AG09319 (cell line): ENCODE measurements at regions not wholly inside any gene's neighbourhood (a gene's known extent, or its start where the extent isn't known, plus 50 kb on each side); places are given as distances from the start of the nearest gene placed in this dataset.

Source experiments
- DNase-seq: peaks from one replicate; pipeline ENCODE4 v3.0.0-alpha.2; 2010; ENCODE audit warnings: low read depth; ENCODE audit errors: extremely low read depth
- TF ChIP-seq, protein P1 (sequence below): IDR thresholded peaks from 2 replicates; pipeline ENCODE4 v1.5.1; 2011; ENCODE audit warnings: low read depth, mild to moderate bottlenecking, inconsistent platforms, low read length, moderate library complexity

DNA sequence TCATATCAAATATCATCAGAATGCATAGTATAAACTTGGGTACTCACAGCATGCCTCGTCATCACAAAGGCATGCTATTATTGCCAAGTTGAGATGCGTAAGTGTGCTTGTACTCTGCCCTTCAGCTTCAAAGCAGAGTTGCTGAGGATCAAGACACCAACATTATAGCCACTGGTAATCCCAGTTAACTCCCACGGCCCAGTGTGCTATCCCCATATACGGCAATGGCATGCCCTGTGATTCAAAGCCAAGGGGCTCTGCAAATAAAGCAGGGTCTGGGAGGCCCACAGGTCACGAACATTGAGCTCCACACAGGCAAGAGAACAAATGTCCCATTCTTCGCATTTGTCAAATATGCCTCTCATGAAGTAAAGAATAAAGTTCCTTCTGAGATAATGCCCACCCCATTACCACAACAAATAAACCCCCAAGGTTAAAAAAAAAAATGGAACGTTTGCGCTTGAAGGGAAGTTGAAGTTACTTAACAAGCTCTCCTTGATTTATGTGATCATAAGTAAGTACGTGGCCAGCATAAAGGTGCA is 298.1 kb upstream of the NECTIN3 start:
- peak; percentile 18 for DNase-seq
- TF ChIP-seq, protein P1, sequence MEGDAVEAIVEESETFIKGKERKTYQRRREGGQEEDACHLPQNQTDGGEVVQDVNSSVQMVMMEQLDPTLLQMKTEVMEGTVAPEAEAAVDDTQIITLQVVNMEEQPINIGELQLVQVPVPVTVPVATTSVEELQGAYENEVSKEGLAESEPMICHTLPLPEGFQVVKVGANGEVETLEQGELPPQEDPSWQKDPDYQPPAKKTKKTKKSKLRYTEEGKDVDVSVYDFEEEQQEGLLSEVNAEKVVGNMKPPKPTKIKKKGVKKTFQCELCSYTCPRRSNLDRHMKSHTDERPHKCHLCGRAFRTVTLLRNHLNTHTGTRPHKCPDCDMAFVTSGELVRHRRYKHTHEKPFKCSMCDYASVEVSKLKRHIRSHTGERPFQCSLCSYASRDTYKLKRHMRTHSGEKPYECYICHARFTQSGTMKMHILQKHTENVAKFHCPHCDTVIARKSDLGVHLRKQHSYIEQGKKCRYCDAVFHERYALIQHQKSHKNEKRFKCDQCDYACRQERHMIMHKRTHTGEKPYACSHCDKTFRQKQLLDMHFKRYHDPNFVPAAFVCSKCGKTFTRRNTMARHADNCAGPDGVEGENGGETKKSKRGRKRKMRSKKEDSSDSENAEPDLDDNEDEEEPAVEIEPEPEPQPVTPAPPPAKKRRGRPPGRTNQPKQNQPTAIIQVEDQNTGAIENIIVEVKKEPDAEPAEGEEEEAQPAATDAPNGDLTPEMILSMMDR: no peak

DNA sequence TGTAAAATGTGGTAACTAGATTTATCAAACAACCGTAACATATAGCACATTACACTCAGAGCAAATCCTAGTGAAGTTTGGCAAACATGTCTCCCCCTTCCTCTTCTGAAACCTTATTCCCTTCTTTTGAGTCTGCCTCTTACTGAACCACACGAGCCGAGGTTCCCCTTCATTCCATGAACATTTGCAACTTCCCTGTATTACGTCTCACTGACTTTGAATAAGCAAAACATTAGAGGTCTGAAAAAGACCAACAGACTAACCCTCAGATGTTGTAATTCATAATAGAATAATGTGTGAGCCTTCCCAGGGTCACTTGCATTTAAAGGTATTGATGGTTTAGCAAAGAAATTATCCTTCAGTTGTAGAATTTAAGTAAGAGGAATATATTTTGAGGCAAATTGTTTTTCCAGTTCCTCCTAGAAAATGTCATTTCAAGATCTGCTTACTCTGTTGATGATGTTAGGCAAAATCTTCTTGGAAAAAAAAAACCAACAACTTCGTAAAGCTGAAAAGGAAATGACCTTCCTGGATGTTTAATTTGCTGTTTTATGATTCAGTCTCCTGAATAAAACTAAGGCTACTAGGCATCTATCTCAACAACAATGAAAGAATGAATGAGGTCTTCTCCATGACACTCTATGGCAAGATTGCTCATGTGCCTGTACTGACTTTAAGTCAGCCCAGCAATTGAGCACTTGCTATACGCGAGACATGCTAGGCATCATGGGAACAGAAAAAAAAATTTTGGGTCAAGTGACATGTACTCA is 296.9 kb upstream of the NECTIN3 start:
- TF ChIP-seq, protein P1: no peak
- no peak for DNase-seq

DNA sequence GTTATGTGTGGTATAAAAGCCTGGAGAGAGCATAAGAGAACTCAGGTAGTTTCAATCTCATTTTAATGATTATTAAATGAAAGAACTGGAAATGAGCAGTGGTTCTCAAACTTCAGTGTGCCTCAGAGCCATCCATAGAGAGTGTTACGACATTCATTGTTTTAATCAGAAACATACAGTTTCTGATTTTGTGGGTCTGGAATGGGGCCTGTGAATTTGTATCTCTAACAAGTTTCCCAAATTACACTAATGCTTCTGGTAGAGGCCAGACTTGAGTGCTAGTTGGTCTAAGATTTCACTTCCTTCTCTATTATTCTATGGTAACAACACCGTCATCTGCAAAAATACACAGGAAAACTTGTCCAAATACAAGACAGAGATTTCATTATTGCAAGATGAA is 292.0 kb upstream of the NECTIN3 start:
- TF ChIP-seq, protein P1: no peak
- DNase-seq: peak; percentile 16

DNA sequence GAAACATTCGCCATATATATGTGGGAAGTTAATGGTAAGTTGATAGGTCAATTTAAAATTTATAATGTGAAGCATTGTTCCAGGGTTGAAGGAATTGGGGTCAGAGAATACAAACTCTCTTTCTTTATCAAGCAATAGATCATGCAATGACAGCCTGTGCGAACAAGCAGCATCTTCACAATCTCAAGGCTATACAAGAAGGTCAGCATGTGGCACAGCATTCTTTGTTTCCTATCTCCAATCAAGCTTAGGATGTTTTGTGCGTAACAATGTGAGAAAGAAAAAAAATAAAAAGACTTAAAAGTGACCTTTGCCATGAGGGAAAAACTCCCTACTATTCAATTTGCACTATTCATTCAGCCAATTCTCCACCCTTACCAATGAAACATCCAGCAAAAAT is 288.1 kb upstream of the NECTIN3 start:
- TF ChIP-seq, protein P1: no peak
- no peak for DNase-seq

DNA sequence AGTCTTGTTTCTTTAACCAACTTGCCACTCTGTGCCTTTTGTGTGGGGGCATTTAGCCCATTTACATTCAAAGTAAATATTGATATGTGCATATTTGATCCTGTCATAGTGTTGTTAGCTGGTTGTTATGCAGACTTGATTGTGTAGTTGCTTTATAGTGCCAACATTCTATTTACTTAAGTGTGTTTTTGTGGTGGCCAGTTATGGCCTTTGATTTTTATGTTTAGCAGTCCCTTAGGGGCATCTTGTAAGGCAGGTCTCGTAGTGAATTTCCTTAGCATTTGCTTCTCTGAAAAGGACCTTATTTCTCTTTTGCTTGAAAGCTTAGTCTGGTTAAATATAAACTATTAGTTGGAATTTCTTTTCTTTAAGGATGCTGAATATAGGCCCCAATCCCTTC is 282.8 kb upstream of the NECTIN3 start:
- TF ChIP-seq, protein P1: no peak
- no peak for DNase-seq

DNA sequence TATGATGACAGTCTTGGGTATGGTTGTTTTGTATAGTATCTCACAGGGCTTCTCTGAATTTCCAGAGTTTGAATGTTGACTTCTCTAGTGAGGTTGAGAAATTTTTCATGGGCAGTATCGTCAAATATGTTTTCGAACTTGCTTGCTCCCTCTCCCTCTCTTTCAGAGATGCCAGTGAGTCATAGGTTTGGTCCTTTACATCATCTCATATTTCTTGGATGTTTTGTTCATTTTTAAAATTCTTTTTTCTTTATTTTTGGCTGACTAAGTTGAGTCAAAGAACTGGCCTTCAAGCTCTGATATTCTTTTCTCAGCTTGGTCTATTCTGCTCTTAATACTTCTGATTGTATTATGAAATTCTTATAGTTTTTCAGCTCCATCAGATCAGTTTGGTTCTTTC is 282.3 kb upstream of the NECTIN3 start:
- TF ChIP-seq, protein P1: no peak
- no peak for DNase-seq

DNA sequence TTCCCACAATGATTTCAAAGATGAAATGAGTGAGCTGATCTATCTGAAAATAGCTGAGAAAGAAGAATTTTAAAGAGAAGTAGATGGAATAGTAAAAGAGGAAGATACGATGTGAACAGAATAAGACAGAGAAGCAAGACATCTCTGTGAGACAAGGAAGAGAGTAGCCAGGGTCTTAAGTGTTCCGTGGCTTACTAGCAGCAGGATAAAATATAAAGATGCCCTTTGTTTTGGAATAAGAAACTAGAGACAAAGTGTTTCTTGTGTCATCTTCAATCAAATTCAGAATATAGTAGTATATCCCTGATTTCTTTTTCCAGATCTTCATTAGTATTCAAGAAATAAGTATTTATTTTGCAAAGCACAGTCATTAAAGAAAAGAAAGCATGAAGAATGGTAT is 281.0 kb upstream of the NECTIN3 start:
- DNase-seq: no peak
- TF ChIP-seq, protein P1: no peak
